Activated CD4-positive, alpha-beta memory T cell treated with anti-CD3 and anti-CD28 coated beads, Interleukin-2, amount 10 ng/mL, durations not matched to agents 7 days and 5 days (primary cell): ENCODE measurements at regions not wholly inside any gene's neighbourhood (a gene's known extent, or its start where the extent isn't known, plus 50 kb on each side); places are given as distances from the start of the nearest gene placed in this dataset.
"Not testable (repeated sequence)": the region's sequence is repeated elsewhere in the genome, so short reads cannot be mapped to it uniquely, and the experiment has no call there.

Source experiments
- CTCF ChIA-PET: fragments of 350-600 bp; sonication (Branson Sonifier 250); formaldehyde crosslinking; loops from one replicate; lab custom pipeline; 2021; ENCODE audit warnings: antibody characterized with exemption, inconsistent platforms; lab: Charles Lee
- POLR2A ChIA-PET: fragments of 350-600 bp; sonication (Branson Sonifier 250); formaldehyde crosslinking; loops from one replicate; lab custom pipeline; 2021; ENCODE audit warnings: antibody characterized with exemption; lab: Charles Lee
- DNase-seq: peaks from one replicate; pipeline ENCODE4 v3.0.0-alpha.2; 2020
- H3K27ac Mint-ChIP-seq: one replicate; pipeline ENCODE4 v1.8.0; 2021; ENCODE audit warnings: mild to moderate bottlenecking, mixed read lengths
- H3K27me3 Mint-ChIP-seq: one replicate; pipeline ENCODE4 v1.8.0; 2021; ENCODE audit warnings: mixed read lengths
- H3K36me3 Mint-ChIP-seq: one replicate; pipeline ENCODE4 v1.8.0; 2021; ENCODE audit warnings: low read depth, mixed read lengths
- H3K4me1 Mint-ChIP-seq: one replicate; pipeline ENCODE4 v1.8.0; 2021; ENCODE audit warnings: mixed read lengths
- H3K4me3 Mint-ChIP-seq: one replicate; pipeline ENCODE4 v1.8.0; 2021; ENCODE audit warnings: mild to moderate bottlenecking, mixed read lengths
- H3K9me3 Mint-ChIP-seq: one replicate; pipeline ENCODE4 v1.8.0; 2021; ENCODE audit warnings: mixed read lengths

- ChIA-PET CTCF (no interaction called here), POLR2A (no interaction called here)
- peaks cover 27% of the 10 kb centered on the region for H3K27me3 Mint-ChIP-seq
- H3K36me3 Mint-ChIP-seq: no peaks in the 10 kb centered on the region
- H3K4me1 Mint-ChIP-seq: no peaks in the 10 kb centered on the region
- no peak for DNase-seq
- H3K9me3 Mint-ChIP-seq: no peaks in the 10 kb centered on the region
- H3K27ac Mint-ChIP-seq: no peak overlapping the region
- H3K4me3 Mint-ChIP-seq: no peak overlapping the region
Observed at GRCh38 chr18:34942276-34942675, 98.9 kb upstream of the MAPRE2 start.

DNA sequence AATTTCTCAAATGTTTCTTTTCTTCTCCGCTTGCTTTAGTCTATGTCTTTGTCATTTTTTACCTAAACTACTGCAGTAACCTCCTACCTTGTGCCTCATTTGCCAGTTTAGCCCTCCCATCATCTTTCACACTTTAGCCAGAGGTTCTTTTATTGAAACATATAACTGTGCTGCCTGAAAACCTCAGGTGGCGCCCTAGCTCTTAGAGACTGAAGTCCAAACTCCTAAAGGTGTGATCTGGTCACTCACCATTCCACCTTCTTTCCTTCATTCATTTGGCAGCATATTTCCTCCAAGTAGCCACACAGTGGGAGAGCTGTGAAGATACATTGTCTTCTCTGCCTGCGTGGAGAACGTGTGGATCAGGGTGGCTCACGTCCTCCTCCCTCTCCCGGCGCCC is 98.2 kb upstream of the MAPRE2 start:
- no peaks in the 10 kb centered on the region for H3K9me3 Mint-ChIP-seq
- no peak overlapping the region for H3K27ac Mint-ChIP-seq
- POLR2A ChIA-PET: no interaction called here
- peaks cover 23% of the 10 kb centered on the region for H3K27me3 Mint-ChIP-seq
- no peaks in the 10 kb centered on the region for H3K4me1 Mint-ChIP-seq
- H3K4me3 Mint-ChIP-seq: no peak overlapping the region
- no peak for DNase-seq
- CTCF ChIA-PET: interaction anchor here (1.6 kb wide), 1 partner anchor 193 kb away, joined by 3 read pairs; no protein-coding TSS in a partner anchor
- no peaks in the 10 kb centered on the region for H3K36me3 Mint-ChIP-seq

GRCh38 chr18:34943587-34943986 is 97.6 kb upstream of the MAPRE2 start:
- no peak overlapping the region for H3K27ac Mint-ChIP-seq
- no peaks in the 10 kb centered on the region for H3K4me1 Mint-ChIP-seq
- H3K27me3 Mint-ChIP-seq: peaks cover 23% of the 10 kb centered on the region
- H3K4me3 Mint-ChIP-seq: no peak overlapping the region
- H3K36me3 Mint-ChIP-seq: no peaks in the 10 kb centered on the region
- no peak for DNase-seq
- ChIA-PET POLR2A (no interaction called here), CTCF (interaction anchor here (1.6 kb wide), 1 partner anchor 193 kb away, joined by 3 read pairs; no protein-coding TSS in a partner anchor)
- H3K9me3 Mint-ChIP-seq: no peaks in the 10 kb centered on the region

DNA sequence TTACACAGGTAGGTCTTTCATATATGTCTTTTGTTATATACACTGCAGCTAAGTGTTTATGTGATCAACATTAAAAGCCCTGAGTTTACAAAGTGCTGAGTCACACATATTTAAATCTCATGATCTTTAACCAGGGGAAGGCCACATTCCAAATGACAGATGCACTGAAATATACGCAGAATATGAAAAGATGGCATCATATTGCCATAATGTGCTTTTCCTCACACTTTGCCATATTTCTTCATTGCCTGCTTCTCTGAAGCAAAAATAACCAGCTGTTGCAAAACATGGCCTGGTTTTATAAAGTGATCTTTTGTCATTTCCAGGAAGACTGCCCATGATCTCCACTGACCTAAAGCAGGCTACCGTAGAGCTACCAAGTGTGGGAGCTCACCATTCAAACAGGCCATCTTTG is 93.5 kb upstream of the MAPRE2 start:
- H3K27ac Mint-ChIP-seq: no peak overlapping the region
- no peaks in the 10 kb centered on the region for H3K36me3 Mint-ChIP-seq
- no peak overlapping the region for H3K4me3 Mint-ChIP-seq
- H3K4me1 Mint-ChIP-seq: no peaks in the 10 kb centered on the region
- ChIA-PET CTCF (no interaction called here), POLR2A (no interaction called here)
- no peaks in the 10 kb centered on the region for H3K9me3 Mint-ChIP-seq
- DNase-seq: no peak
- peaks cover 9% of the 10 kb centered on the region for H3K27me3 Mint-ChIP-seq

DNA sequence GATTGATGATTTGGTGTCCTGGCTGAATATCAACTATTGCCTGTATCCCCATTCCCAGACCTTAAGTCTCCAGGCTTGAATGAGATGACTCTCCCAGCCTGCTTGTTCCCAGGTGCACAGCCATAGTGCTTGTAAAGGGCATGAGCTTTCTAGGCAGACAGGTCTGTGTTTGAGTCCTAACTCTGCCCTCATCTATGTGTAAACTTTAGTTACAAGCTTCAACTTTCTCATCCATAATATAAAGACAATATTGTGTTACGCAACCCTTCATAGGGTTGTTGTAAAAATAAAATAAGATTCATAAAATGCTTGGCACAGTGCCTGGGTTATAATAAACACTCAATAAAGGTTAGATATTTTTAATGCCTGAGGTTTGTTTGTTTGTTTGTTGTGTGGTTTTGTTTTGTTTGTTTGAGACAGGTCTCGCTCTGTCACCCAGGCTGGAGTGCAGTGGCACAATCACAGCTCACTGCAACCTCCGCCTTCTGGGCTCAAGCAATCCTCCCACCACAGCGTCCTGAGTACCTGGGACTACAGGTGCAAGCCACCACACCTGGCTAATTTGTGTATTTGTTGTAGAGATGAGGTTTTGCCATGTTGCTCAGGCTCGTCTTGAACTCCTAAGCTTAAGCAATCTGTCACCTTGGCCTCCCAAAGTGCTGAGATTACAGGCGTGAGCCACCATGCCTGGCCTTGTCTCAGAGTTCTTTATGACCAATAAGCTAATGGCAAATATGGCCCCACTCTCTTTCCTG is 89.4 kb upstream of the MAPRE2 start:
- Mint-ChIP-seq H3K27ac (no peak overlapping the region), H3K36me3 (no peaks in the 10 kb centered on the region), H3K27me3 (peaks cover 11% of the 10 kb centered on the region), H3K9me3 (no peaks in the 10 kb centered on the region), H3K4me1 (no peaks in the 10 kb centered on the region), H3K4me3 (no peak overlapping the region)
- ChIA-PET CTCF (no interaction called here), POLR2A (no interaction called here)
- DNase-seq: no peak

GRCh38 chr18:34953212-34953611 is 88.0 kb upstream of the MAPRE2 start:
- Mint-ChIP-seq H3K27me3 (peaks cover 17% of the 10 kb centered on the region), H3K4me3 (no peak overlapping the region), H3K27ac (no peak overlapping the region), H3K36me3 (no peaks in the 10 kb centered on the region), H3K4me1 (no peaks in the 10 kb centered on the region), H3K9me3 (no peaks in the 10 kb centered on the region)
- no peak for DNase-seq
- ChIA-PET CTCF (no interaction called here), POLR2A (no interaction called here)

- H3K4me3 Mint-ChIP-seq, DNase-seq, H3K27ac Mint-ChIP-seq, CTCF ChIA-PET, H3K9me3 Mint-ChIP-seq, POLR2A ChIA-PET, H3K4me1 Mint-ChIP-seq, H3K36me3 Mint-ChIP-seq: not testable (repeated sequence)
- H3K27me3 Mint-ChIP-seq: peaks cover 26% of the 10 kb centered on the region
Observed at GRCh38 chr18:34955494-34955893, 85.7 kb upstream of the MAPRE2 start.

GRCh38 chr18:34956663-34957062 is 84.5 kb upstream of the MAPRE2 start:
- no peaks in the 10 kb centered on the region for H3K9me3 Mint-ChIP-seq

GRCh38 chr18:34957119-34957863 is 83.9 kb upstream of the MAPRE2 start:
- no peaks in the 10 kb centered on the region for H3K36me3 Mint-ChIP-seq
- H3K27me3 Mint-ChIP-seq: peaks cover 28% of the 10 kb centered on the region
- H3K27ac Mint-ChIP-seq: no peak overlapping the region
- no peaks in the 10 kb centered on the region for H3K4me1 Mint-ChIP-seq
- H3K4me3 Mint-ChIP-seq: no peak overlapping the region
- no peak for DNase-seq
- POLR2A ChIA-PET: no interaction called here
- CTCF ChIA-PET: no interaction called here
- no peaks in the 10 kb centered on the region for H3K9me3 Mint-ChIP-seq

More at GRCh38 chr18:34956663-34957062, 84.5 kb upstream of the MAPRE2 start:
- no peaks in the 10 kb centered on the region for H3K4me1 Mint-ChIP-seq
- H3K4me3 Mint-ChIP-seq: no peak overlapping the region
- peaks cover 28% of the 10 kb centered on the region for H3K27me3 Mint-ChIP-seq
- no peak overlapping the region for H3K27ac Mint-ChIP-seq
- CTCF ChIA-PET: no interaction called here
- DNase-seq: no peak
- POLR2A ChIA-PET: no interaction called here
- H3K36me3 Mint-ChIP-seq: no peaks in the 10 kb centered on the region

DNA sequence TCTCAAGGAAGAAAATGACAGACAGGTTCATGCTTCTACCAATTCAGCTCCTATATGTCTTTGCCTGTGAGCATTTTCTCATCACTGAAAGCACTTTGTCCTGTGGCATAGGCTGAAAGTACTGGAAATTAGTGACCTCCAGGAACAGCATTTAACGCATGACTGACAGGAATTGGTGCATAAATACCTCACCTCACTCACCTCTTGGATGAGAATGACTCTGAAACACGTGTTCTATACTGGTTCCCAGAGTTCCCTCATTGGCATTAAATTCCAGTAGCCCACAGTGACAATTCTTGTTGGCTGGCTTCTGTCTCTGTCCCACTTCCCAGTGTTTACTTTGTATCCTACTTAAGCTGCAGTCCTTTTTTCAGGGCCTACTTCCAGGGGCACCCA is 83.4 kb upstream of the MAPRE2 start:
- Mint-ChIP-seq H3K27me3 (peaks cover 28% of the 10 kb centered on the region), H3K27ac (no peak overlapping the region), H3K9me3 (no peaks in the 10 kb centered on the region), H3K4me1 (no peaks in the 10 kb centered on the region), H3K36me3 (no peaks in the 10 kb centered on the region), H3K4me3 (no peak overlapping the region)
- CTCF ChIA-PET: no interaction called here
- DNase-seq: no peak
- POLR2A ChIA-PET: no interaction called here

DNA sequence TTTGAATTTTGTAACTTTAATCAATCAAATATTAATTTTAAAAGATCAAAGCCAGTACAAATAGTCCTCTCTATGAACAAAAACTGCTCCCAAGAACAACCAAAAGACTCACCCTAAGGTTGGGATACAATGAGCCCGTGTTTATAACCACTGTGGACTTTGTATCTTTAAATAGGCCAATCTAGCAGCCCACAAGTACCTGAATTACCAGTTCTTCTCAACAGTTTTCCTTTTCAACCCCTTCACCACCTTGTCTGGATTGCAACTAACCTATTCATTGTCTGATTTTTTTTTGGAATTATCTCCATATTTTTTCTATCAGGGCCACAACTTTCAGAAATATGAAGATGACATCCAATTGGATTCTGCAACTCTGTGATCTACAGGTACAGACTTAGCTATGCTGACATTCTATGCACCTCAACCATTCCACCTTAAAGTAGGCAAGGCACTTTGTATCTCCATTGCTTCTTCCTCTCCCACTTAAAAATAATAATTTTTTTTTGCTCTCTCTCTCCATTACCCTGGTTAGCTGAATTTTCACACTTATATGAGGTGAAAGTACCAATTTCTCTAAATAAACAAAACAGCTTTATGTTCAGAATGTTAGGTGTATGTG is 81.9 kb upstream of the MAPRE2 start:
- Mint-ChIP-seq H3K4me3 (no peak overlapping the region), H3K36me3 (no peaks in the 10 kb centered on the region), H3K27ac (no peak overlapping the region), H3K9me3 (no peaks in the 10 kb centered on the region), H3K4me1 (no peaks in the 10 kb centered on the region), H3K27me3 (peaks cover 30% of the 10 kb centered on the region)
- POLR2A ChIA-PET: no interaction called here
- CTCF ChIA-PET: no interaction called here
- DNase-seq: no peak

- Mint-ChIP-seq H3K27me3 (peaks cover 25% of the 10 kb centered on the region), H3K27ac (no peak overlapping the region), H3K4me3 (no peak overlapping the region), H3K36me3 (no peaks in the 10 kb centered on the region), H3K9me3 (no peaks in the 10 kb centered on the region), H3K4me1 (no peaks in the 10 kb centered on the region)
- DNase-seq: no peak
- ChIA-PET CTCF (no interaction called here), POLR2A (no interaction called here)
Observed at GRCh38 chr18:34959989-34960388, 81.2 kb upstream of the MAPRE2 start.

DNA sequence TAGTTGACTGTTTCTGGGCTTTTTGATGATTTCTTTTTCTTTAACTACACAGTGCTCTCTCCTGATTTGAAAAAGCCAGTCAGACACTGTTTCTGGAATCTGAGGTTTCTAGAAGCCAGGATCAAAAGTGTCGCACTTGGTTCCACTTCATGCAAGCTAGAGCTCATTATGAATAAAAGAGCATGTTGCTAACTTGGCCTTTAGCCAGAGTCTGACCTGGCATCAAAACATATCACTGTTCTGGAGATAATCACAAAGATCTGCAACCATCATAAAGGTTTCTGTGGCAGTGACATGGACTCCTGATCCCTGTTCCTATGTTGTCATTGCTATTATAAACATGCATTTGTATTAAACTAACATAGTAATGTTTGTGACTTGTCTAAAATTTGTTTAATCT is 76.1 kb upstream of the MAPRE2 start:
- Mint-ChIP-seq H3K9me3 (no peaks in the 10 kb centered on the region), H3K27ac (no peak overlapping the region), H3K27me3 (peaks cover 10% of the 10 kb centered on the region), H3K36me3 (no peaks in the 10 kb centered on the region), H3K4me1 (no peaks in the 10 kb centered on the region), H3K4me3 (no peak overlapping the region)
- ChIA-PET POLR2A (no interaction called here), CTCF (no interaction called here)
- no peak for DNase-seq
